Aorta (tissue), 5 donors: ENCODE measurements at regions not wholly inside any gene's neighbourhood (a gene's known extent, or its start where the extent isn't known, plus 50 kb on each side); places are given as distances from the start of the nearest gene placed in this dataset.

Source experiments
- ATAC-seq: fragments of 200-7000 bp; cut with Tn5 transposase; one replicate; pipeline ENCODE4 v1.9.1; 2022; ENCODE audit warnings: moderate library complexity; ENCODE audit not compliant: low FRiP score
- DNase-seq, 2 donors: peaks; one replicate each; pipeline ENCODE4 v3.0.0-alpha.2; 2020
- H3K27ac ChIP-seq, 2 donors: one replicate each; pipeline ENCODE4 v1.5.1; 2013; ENCODE audit warnings: low read length in 2 of 2, mild to moderate bottlenecking in 2 of 2, moderate library complexity in 2 of 2, control low read depth in 1 of 2, inconsistent platforms in 1 of 2, low read depth in 1 of 2
- H3K27me3 ChIP-seq, 2 donors: one replicate each; pipeline ENCODE4 v1.6.1; 2013; ENCODE audit warnings: control low read depth in 1 of 2, low read length in 1 of 2, mild to moderate bottlenecking in 1 of 2, moderate library complexity in 1 of 2; ENCODE audit not compliant: insufficient read depth in 2 of 2, control insufficient read depth in 1 of 2
- H3K36me3 ChIP-seq, 2 donors: one replicate each; pipeline ENCODE4 v1.6.1; 2013; ENCODE audit warnings: control low read depth in 1 of 2, low read length in 1 of 2, mild to moderate bottlenecking in 1 of 2; ENCODE audit not compliant: insufficient read depth in 2 of 2, control insufficient read depth in 1 of 2
- H3K4me1 ChIP-seq, 2 donors: one replicate each; pipeline ENCODE4 v1.6.1; 2013; ENCODE audit warnings: low read length in 2 of 2, control low read depth in 1 of 2, mild to moderate bottlenecking in 1 of 2, moderate library complexity in 1 of 2; ENCODE audit not compliant: insufficient read depth in 2 of 2, control insufficient read depth in 1 of 2
- H3K4me3 ChIP-seq, 2 donors: one replicate each; pipeline ENCODE4 v1.5.1; 2013; ENCODE audit warnings: low read length in 2 of 2, control low read depth in 1 of 2, mild to moderate bottlenecking in 1 of 2
- H3K9me3 ChIP-seq: one replicate; pipeline ENCODE4 v1.6.1; 2013; ENCODE audit warnings: mild to moderate bottlenecking, low read length; ENCODE audit not compliant: control insufficient read depth
- WGBS, 2 donors: extraction: QIAGEN DNeasy Blood & Tissue Kit; methylation state at CpG; one replicate each; pipeline ENCODE4 v1.1.7; 2013; 5-methylcytosine and 5-hydroxymethylcytosine counted together
- intact Hi-C, 2 donors: fragments of 100-400 bp; cut with DNase I; formaldehyde crosslinking; loops; one replicate each; pipeline versions ENCODE4 v1.14.2 to v1.15.0; 2022
- donor health status: healthy with polysubstance abuse.
- donor health status: Bipolar disorder and iron deficiency.
- donor health status: DM: no; HTN: no; CAD: no.
- donor health status: DM: no; HTN: no; CAD: no.
- donor health status: DM: yes; HTN: yes; CAD: no.

- Histone ChIP-seq H3K4me3 (no peak overlapping the region), H3K36me3 (no peaks in the 10 kb centered on the region), H3K4me1 (no peaks in the 10 kb centered on the region), H3K9me3 (no peaks in the 10 kb centered on the region), H3K27me3 (no peaks in the 10 kb centered on the region), H3K27ac (no peak overlapping the region)
- intact Hi-C loops = no loop called here
- ATAC-seq = no peak
- DNase-seq = no peak
- WGBS, 2 donors = 92 to 94% methylated on average over 10 of the region's 10 CpGs
Observed at GRCh38 chr9:113646946-113647914, 183.7 kb downstream of the RGS3 start.

- Histone ChIP-seq H3K4me1 (no peaks in the 10 kb centered on the region), H3K9me3 (no peaks in the 10 kb centered on the region), H3K27ac (no peak overlapping the region), H3K4me3 (no peak overlapping the region), H3K36me3 (no peaks in the 10 kb centered on the region), H3K27me3 (no peaks in the 10 kb centered on the region)
- intact Hi-C loops = no loop called here
- ATAC-seq = no peak
- no peak for DNase-seq
- 80 to 84% methylated on average over 2 of the region's 2 CpGs for WGBS, 2 donors
Observed at GRCh38 chr9:113648048-113648447, 184.5 kb downstream of the RGS3 start.

- no peak for ATAC-seq
Observed at GRCh38 chr9:113648586-113648985, 185.1 kb downstream of the RGS3 start.

GRCh38 chr9:113649054-113649453 lies 185.5 kb downstream of the RGS3 start:
- 9 to 13% methylated on average over 11 of the region's 11 CpGs for WGBS, 2 donors
- H3K36me3 ChIP-seq = no peaks in the 10 kb centered on the region
- H3K4me1 ChIP-seq = no peaks in the 10 kb centered on the region
- H3K4me3 ChIP-seq = no peak overlapping the region
- DNase-seq (peak in 1 of 2 donors; percentile 64), ATAC-seq (no peak)
- no peaks in the 10 kb centered on the region for H3K9me3 ChIP-seq
- no peak overlapping the region for H3K27ac ChIP-seq
- intact Hi-C loops = no loop called here
- no peaks in the 10 kb centered on the region for H3K27me3 ChIP-seq

More at GRCh38 chr9:113648586-113648985, 185.1 kb downstream of the RGS3 start:
- Histone ChIP-seq H3K36me3 (no peaks in the 10 kb centered on the region), H3K9me3 (no peaks in the 10 kb centered on the region), H3K27me3 (no peaks in the 10 kb centered on the region), H3K4me1 (no peaks in the 10 kb centered on the region), H3K27ac (no peak overlapping the region), H3K4me3 (no peak overlapping the region)
- 72 to 79% methylated on average over 7 of the region's 7 CpGs for WGBS, 2 donors
- intact Hi-C loops = no loop called here
- no peak for DNase-seq

- DNase-seq = no peak
- Histone ChIP-seq H3K36me3 (no peaks in the 10 kb centered on the region), H3K27me3 (no peaks in the 10 kb centered on the region), H3K4me3 (no peak overlapping the region), H3K27ac (no peak overlapping the region), H3K9me3 (no peaks in the 10 kb centered on the region), H3K4me1 (no peaks in the 10 kb centered on the region)
- ATAC-seq = no peak
- WGBS, 2 donors = 87 to 93% methylated on average over 2 of the region's 2 CpGs
- intact Hi-C loops = loop anchor here (2.0 to 10.0 kb wide), 2 partner anchors 27 to 375 kb away; partner anchors contain the start of genes CDC26 (in 1 of the 2) and PRPF4 (in 1 of the 2)
Observed at GRCh38 chr9:113649855-113650206, 186.3 kb downstream of the RGS3 start.

GRCh38 chr9:113650207-113651131 lies 186.9 kb downstream of the RGS3 start:
- H3K27me3 ChIP-seq = no peaks in the 10 kb centered on the region
- 73 to 85% methylated on average over 16 of the region's 16 CpGs for WGBS, 2 donors
- no peaks in the 10 kb centered on the region for H3K9me3 ChIP-seq
- H3K4me3 ChIP-seq = no peak overlapping the region
- intact Hi-C loops = loop anchor here (2.0 to 10.0 kb wide), 2 partner anchors 28 to 376 kb away; partner anchors contain the start of genes CDC26 (in 1 of the 2) and PRPF4 (in 1 of the 2)
- H3K36me3 ChIP-seq = no peaks in the 10 kb centered on the region
- no peaks in the 10 kb centered on the region for H3K4me1 ChIP-seq
- DNase-seq (no peak), ATAC-seq (no peak)
- no peak overlapping the region for H3K27ac ChIP-seq

- Histone ChIP-seq H3K36me3 (no peaks in the 10 kb centered on the region), H3K4me1 (no peaks in the 10 kb centered on the region), H3K9me3 (no peaks in the 10 kb centered on the region), H3K4me3 (no peak overlapping the region), H3K27ac (no peak overlapping the region), H3K27me3 (no peaks in the 10 kb centered on the region)
- no peak for ATAC-seq
- WGBS, 2 donors = 96 to 98% methylated on average over 3 of the region's 3 CpGs
- intact Hi-C loops = loop anchor here (2.0 to 10.0 kb wide), 2 partner anchors 29 to 377 kb away; partner anchors contain the start of genes CDC26 (in 1 of the 2) and PRPF4 (in 1 of the 2)
- no peak for DNase-seq
Observed at GRCh38 chr9:113651896-113652295, 188.4 kb downstream of the RGS3 start.

GRCh38 chr9:113652355-113653152 lies 189.0 kb downstream of the RGS3 start:
- ATAC-seq (no peak), DNase-seq (no peak)
- intact Hi-C loops = loop anchor here in 1 of 2 donors (10.0 kb wide), 1 partner anchor 378 kb away; the partner anchor contains the start of genes CDC26 and PRPF4
- H3K36me3 ChIP-seq = no peaks in the 10 kb centered on the region
- no peak overlapping the region for H3K4me3 ChIP-seq
- no peaks in the 10 kb centered on the region for H3K4me1 ChIP-seq
- no peaks in the 10 kb centered on the region for H3K9me3 ChIP-seq
- WGBS, 2 donors = 22 to 31% methylated on average over 6 of the region's 6 CpGs
- H3K27ac ChIP-seq = no peak overlapping the region
- no peaks in the 10 kb centered on the region for H3K27me3 ChIP-seq
